ENCODE measurements at regions not wholly inside any gene's neighbourhood (a gene's known extent, or its start where the extent isn't known, plus 50 kb on each side); places are given as distances from the start of the nearest gene placed in this dataset.
"Not testable (repeated sequence)": the region's sequence is repeated elsewhere in the genome, so short reads cannot be mapped to it uniquely, and the experiment has no call there.

GRCh38 chr12:46514886-46515285 is 142.3 kb upstream of the SLC38A2 start:
- no peak for DNase-seq (ENCODE audit: low read depth, low spot score)
- no peak overlapping the region for H3K4me3 ChIP-seq (ENCODE audit: low read depth, low read length)
- in situ Hi-C loops (cut with HindIII; ENCODE audit: low sequenced_read_pairs), result no loop called here
- no peak for TF ChIP-seq CTCF (IDR thresholded peaks at IDR 0.05; ENCODE audit: low read depth, low read length)

DNA sequence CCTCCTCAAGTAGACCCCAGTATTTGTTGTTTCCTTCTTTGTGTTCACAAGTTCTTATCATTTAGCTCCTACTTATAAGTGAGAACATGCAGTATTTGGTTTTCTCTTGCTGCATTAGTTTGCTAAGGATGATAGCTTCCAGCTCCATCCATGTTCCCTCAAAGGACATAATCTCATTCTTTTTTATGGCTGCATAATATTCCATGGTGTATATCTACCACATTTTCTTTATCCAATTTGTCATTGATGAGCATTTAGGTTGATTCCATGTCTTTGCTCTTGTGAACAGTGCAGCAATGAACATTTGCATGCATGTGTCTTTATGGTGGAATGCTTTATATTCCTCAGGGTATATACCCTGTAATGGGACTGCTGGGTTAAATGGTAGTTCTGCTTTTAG is 137.7 kb upstream of the SLC38A2 start:
- DNase-seq (ENCODE audit: low read depth, low spot score); in situ Hi-C loops (cut with HindIII; ENCODE audit: low sequenced_read_pairs); H3K4me3 ChIP-seq (ENCODE audit: low read depth, low read length): not testable (repeated sequence)

GRCh38 chr12:46509135-46509534 is 136.6 kb upstream of the SLC38A2 start:
- in situ Hi-C loops (cut with HindIII; ENCODE audit: low sequenced_read_pairs), result no loop called here
- H3K4me3 ChIP-seq (ENCODE audit: low read depth, low read length), result no peak overlapping the region
- DNase-seq (ENCODE audit: low read depth, low spot score), result no peak
- TF ChIP-seq CTCF (IDR thresholded peaks at IDR 0.05; ENCODE audit: low read depth, low read length), result no peak

GRCh38 chr12:46508651-46509050 is 136.1 kb upstream of the SLC38A2 start:
- TF ChIP-seq CTCF (IDR thresholded peaks at IDR 0.05; ENCODE audit: low read depth, low read length), result no peak
- DNase-seq (ENCODE audit: low read depth, low spot score), result no peak
- no peak overlapping the region for H3K4me3 ChIP-seq (ENCODE audit: low read depth, low read length)
- in situ Hi-C loops (cut with HindIII; ENCODE audit: low sequenced_read_pairs), result no loop called here

GRCh38 chr12:46507766-46508165 is 135.2 kb upstream of the SLC38A2 start:
- no peak for DNase-seq (ENCODE audit: low read depth, low spot score)
- no peak overlapping the region for H3K4me3 ChIP-seq (ENCODE audit: low read depth, low read length)
- no peak for TF ChIP-seq CTCF (IDR thresholded peaks at IDR 0.05; ENCODE audit: low read depth, low read length)
- in situ Hi-C loops (cut with HindIII; ENCODE audit: low sequenced_read_pairs), result no loop called here

DNA sequence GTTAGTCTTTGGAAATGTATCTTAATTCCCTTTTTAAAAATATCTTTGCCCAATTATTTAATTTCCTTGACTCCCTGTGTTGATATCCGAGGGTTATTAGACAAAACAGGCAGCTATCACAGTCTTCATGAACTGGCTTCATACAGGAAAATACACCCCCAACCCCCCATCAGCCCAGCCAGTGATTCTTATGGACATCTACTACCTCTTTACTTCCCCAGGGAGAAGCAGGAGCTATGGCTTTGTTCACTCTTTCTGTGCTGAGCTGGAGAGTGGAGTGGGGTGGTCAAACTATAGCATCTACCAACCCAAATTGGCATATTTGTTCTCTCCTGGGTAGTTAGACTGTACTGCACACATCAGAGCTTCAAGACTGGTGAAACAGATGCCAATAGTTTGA is 134.4 kb upstream of the SLC38A2 start:
- TF ChIP-seq CTCF (IDR thresholded peaks at IDR 0.05; ENCODE audit: low read depth, low read length), result no peak
- no peak for DNase-seq (ENCODE audit: low read depth, low spot score)
- in situ Hi-C loops (cut with HindIII; ENCODE audit: low sequenced_read_pairs), result no loop called here
- H3K4me3 ChIP-seq (ENCODE audit: low read depth, low read length), result no peak overlapping the region

GRCh38 chr12:46506198-46506597 is 133.6 kb upstream of the SLC38A2 start:
- in situ Hi-C loops (cut with HindIII; ENCODE audit: low sequenced_read_pairs), result no loop called here
- TF ChIP-seq CTCF (IDR thresholded peaks at IDR 0.05; ENCODE audit: low read depth, low read length), result no peak

More at GRCh38 chr12:46506198-46506597, 133.6 kb upstream of the SLC38A2 start:
- H3K4me3 ChIP-seq (ENCODE audit: low read depth, low read length), result no peak overlapping the region
- DNase-seq (ENCODE audit: low read depth, low spot score), result no peak

Measured in astrocyte of the spinal cord (primary cell).